Stimulated activated CD4-positive, alpha-beta T cell treated with anti-CD3 and anti-CD28 coated beads, Interleukin-15, amount 100 ng/mL, for 1 hour (primary cell): ENCODE measurements at regions not wholly inside any gene's neighbourhood (a gene's known extent, or its start where the extent isn't known, plus 50 kb on each side); places are given as distances from the start of the nearest gene placed in this dataset.
"Not testable (repeated sequence)": the region's sequence is repeated elsewhere in the genome, so short reads cannot be mapped to it uniquely, and the experiment has no call there.

Experiments used
- DNase-seq, 2 donors: peaks; one replicate each; pipeline ENCODE4 v3.0.0-alpha.2; 2020; ENCODE audit warnings: low read depth in 1 of 2, low spot score in 1 of 2

DNA sequence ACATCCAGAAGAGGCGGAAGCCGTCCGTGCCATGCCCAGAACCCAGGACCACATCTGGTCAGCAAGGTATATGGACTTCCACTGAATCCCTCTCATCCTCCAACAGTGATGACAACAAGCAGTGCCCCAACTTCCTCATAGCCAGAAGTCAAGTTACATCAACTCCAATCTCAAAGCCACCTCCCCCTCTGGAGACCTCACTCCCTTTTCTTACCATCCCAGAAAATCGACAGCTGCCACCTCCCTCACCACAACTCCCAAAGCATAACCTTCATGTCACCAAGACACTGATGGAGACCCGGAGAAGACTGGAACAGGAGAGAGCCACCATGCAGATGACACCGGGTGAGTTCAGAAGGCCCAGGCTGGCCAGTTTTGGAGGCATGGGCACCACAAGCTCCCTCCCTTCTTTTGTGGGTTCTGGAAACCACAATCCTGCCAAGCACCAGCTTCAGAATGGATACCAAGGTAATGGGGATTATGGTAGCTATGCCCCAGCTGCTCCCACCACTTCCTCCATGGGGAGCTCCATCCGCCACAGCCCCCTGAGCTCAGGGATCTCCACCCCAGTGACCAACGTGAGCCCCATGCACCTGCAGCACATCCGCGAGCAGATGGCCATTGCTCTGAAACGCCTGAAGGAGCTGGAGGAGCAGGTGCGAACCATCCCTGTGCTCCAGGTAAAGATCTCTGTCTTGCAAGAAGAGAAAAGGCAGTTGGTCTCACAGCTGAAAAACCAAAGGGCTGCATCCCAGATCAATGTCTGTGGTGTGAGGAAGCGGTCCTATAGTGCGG, 130.3 kb upstream of the DMRT1 start:
- DNase-seq, result no peak

DNA sequence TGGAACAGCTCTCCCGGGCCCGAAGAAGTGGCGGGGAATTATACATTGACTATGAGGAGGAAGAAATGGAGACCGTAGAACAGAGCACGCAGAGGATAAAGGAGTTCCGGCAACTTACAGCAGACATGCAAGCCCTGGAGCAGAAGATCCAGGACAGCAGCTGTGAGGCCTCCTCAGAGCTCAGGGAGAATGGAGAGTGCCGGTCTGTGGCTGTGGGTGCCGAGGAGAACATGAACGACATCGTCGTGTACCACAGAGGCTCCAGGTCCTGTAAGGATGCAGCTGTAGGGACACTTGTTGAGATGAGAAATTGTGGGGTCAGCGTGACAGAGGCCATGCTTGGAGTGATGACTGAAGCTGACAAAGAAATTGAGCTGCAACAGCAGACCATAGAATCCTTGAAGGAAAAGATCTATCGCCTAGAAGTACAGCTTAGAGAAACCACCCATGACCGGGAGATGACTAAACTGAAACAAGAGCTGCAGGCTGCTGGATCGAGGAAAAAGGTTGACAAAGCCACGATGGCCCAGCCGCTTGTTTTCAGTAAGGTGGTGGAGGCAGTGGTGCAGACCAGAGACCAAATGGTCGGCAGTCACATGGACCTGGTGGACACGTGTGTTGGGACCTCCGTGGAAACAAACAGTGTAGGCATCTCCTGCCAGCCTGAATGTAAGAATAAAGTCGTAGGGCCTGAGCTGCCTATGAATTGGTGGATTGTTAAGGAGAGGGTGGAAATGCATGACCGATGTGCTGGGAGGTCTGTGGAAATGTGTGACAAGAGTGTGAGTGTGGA, 129.5 kb upstream of the DMRT1 start:
- DNase-seq, result no peak

DNA sequence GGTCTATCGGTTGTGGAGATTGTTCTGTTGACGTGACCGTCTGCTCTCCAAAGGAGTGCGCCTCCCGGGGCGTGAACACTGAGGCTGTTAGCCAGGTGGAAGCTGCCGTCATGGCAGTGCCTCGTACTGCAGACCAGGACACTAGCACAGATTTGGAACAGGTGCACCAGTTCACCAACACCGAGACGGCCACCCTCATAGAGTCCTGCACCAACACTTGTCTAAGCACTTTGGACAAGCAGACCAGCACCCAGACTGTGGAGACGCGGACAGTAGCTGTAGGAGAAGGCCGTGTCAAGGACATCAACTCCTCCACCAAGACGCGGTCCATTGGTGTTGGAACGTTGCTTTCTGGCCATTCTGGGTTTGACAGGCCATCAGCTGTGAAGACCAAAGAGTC, 128.9 kb upstream of the DMRT1 start:
- DNase-seq, result no peak

DNA sequence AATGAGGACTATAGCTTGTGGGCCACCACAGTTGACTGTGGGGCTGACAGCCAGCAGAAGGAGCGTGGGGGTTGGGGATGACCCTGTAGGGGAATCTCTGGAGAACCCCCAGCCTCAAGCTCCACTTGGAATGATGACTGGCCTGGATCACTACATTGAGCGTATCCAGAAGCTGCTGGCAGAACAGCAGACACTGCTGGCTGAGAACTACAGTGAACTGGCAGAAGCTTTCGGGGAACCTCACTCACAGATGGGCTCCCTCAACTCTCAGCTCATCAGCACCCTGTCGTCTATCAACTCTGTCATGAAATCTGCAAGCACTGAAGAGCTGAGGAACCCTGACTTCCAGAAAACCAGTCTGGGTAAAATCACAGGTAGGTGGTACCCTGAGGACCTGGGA, 128.4 kb upstream of the DMRT1 start:
- DNase-seq, result no peak

DNA sequence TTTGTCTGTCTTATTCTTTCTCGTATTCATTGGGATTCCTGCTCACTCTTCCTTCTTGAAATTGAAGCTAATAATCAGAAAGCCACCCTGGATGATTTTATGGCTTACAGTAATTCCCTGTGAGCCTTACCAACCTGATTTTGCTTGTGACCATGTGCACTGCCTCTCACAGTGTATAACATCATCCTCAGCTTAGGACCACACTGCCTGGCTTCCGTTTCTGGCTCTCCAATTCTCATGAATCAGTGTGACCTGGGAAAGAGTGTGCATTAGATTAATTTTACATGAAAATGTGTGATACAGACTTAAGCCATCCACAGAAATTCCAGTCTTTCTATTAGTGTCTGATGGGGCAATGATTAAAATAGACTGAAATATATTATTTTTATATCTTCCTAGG, 126.8 kb upstream of the DMRT1 start:
- DNase-seq, result no peak

DNA sequence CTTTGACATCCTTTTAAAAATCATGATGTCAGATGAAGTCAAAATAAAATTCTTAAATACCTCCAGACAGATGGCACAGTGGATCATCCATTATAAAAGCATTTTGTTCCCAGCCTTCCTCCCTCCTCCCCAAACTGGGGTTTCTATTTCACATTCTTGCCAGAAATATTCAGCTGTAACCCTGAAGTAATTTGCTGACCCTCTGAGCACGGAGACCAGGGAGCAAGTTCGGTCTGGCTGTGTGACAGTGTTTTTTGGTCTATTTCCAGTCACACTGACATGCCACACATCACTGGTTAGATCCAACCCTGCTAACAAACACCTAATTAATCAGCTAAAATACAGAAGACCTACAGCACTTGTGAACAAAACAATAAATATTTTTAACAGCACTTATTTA, 126.2 kb upstream of the DMRT1 start:
- DNase-seq, result no peak

DNA sequence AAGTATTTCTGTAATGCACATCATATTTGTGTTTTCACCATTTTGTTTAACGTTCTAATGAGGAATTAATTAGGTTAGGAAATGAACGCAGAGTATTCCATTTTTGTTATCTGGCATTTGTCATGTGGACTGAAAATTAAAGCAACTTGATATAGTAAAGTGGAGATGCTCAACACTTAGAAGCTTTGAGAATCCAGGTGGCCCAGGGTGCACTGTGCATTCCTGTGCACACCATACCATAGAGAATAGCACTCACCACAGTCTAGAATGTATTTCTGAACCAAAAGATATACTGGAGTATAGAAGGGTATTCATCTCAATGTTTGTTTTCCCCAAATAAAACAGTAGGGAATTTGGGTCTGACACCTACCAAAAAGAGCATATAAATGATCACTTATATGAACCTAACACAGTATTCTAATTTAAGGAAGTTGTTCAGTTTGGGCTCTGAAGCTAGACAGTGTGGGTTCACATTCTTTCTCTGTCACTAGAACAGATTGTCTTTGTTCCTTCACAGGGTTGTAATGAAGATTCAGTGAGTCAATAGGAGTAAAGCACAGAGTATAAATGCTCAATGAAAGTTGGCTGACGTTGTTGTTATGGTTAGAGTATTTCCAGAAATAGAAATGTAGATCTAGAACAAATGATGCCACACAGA, 125.6 kb upstream of the DMRT1 start:
- no peak for DNase-seq

DNA sequence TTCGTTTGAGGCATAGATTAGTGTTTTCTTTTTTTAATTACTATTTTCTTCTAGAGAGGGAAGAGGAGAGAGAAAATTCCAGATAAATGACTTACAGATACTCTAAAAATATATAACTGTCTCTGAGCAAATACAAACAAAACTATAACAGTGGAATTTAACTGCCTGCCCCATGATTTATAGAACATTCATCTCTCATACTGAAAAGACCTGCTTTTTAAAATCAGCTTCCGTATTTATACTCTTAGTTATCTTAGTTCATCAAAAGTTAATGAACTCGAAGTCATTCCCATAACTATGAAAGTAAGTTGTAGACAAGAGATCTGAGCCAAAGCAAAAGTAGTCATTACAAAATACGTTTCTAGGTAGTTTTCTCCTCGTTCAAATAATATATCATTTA, 123.8 kb upstream of the DMRT1 start:
- no peak for DNase-seq

DNA sequence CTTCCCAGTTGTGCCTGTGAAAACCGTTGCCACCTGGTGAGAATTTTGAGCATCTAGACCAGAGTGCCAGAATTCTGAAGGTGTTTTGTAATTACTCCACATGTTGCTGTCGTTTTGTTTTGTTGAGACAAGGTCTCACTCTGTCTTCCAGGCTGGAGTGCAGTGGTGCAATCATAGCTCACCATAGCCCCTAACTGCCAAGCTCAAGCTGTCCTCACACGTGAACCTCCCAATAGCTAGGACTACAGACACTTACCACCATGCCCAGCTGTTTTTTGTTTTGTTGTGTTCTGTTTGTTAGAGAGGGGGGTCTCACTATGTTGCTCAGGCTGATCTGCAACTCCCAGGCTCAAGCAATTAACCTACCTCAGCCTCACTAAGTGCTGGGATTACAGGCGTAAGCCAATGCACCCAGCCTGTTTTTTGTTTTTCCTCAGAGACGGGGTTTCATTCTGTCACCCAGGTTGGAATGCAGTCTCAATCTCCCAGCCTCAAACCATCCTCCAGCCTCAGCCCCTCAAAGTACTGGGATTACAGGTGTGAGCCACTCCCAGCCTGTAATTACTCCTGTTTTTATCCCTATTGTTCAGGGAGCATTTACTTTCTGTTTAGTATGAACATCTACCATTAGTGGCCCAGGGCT, 121.1 kb upstream of the DMRT1 start:
- DNase-seq, result no peak

DNA sequence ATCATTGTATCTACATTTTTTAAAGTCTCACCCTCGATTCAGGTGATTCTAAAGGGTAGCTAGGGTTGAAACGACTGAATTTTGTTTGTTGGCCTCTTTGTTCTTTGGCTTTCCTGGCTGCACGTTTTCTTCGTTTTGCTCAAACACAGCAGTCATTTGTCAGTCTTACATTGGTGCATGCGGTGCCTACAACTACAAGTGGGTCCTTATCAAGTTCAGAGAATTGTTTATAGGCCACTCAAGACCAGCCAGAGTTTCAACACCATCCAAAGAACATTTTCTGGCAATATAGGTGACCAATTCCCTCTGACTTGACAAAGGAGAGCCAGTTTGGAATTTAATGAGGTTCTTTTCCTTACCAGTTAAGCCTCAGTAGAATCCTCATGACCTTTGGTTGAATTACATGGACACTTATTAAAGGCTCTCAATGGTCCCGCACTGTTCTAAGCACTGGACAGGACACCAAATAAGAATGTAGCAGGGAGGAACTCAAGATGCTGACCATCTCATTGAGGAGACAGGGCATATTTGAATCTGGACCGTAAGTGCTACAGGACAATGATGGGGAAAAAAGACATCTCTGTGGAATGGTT, 119.0 kb upstream of the DMRT1 start:
- DNase-seq, result no peak

DNA sequence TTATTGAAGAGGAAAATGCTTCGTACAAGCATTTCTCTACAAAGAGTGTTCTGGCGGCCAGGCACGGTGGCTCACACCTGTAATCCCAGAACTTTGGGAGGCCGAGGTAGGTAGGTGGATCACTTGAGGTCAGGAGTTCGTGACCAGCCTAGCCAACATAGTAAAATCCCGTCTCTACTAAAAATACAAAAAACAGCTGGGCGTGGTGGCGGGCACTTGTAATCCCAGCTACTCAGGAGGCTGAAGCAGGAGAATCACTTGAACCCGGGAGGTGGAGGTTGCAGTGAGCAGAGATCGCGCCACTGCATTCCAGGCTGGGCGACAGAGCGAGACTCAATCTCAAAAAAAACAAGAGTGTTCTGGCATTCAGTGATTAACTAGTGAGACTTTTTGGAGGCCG, 117.0 kb upstream of the DMRT1 start:
- not testable (repeated sequence) for DNase-seq

DNA sequence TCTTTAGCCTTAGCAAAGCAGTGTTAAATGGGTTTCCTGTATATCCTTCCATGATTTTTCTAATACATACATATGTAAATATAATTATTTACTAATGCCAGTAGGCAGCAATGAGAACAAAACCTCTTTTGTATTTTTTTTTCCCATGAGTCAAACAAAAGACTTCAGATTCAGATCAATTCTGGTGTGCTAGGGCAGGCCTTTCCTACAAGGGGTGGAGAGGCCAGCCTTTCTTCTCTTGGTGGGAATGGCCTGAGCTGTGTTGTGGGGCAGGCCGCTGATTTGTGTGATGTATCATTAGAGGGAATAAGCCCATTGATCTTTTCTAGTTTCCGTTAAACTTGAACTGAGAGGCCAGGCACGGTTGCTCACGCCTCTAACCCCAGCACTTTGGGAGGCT, 115.5 kb upstream of the DMRT1 start:
- no peak for DNase-seq

DNA sequence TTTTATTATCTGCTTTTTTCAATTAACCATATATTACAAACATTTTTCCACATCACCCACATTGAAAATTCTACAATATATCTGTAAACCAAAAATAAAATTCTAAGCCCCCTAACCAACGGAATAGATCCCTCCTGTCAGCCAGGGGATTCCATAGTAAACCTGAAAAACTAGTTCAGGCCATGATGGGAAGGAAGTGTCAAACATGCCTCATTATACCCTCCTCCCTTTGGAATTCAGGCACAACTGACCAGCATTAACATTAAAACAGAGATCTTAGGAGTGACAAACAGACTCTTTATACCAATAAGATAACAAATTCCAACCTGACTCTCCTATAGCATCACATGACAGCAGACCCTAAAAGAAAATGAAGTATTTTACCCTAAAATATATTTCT, 113.7 kb upstream of the DMRT1 start:
- no peak for DNase-seq

DNA sequence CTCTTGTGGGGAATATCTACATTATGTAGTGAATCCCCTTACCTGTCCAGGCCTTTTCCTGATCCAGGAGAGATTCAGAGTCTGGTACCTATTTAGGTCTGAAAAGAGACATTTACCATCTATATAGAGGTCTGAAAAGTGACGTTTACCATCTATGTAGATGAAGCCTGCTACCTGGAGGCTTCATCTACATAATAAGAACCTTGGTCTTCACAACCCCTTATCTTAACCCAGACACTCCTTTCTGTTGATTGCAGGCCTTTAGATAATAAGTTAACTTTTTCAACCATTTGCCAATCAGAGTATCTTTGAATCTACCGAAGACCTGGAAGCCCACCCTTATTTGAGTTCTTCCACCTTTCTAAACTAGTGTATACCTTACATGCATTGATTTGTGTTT, 113.0 kb upstream of the DMRT1 start:
- no peak for DNase-seq

DNA sequence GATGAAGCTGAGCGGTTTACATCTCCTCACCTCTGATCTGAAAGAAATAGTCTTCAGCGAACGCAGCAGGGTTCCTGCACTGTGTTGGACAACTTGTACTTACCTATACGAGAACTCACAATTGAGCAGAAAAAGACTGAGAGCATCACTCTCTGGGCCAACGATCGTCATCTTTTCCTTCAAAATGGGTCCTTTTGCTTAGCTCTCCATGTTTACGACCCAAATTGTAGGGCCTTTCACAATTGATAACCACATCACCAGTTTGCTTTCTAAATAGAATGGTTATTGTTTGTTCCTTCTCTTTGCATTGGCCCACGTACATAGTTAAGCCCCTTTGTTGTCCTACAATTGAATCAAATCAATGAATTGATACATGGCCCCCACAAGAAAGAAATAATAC, 110.0 kb upstream of the DMRT1 start:
- DNase-seq, result no peak

DNA sequence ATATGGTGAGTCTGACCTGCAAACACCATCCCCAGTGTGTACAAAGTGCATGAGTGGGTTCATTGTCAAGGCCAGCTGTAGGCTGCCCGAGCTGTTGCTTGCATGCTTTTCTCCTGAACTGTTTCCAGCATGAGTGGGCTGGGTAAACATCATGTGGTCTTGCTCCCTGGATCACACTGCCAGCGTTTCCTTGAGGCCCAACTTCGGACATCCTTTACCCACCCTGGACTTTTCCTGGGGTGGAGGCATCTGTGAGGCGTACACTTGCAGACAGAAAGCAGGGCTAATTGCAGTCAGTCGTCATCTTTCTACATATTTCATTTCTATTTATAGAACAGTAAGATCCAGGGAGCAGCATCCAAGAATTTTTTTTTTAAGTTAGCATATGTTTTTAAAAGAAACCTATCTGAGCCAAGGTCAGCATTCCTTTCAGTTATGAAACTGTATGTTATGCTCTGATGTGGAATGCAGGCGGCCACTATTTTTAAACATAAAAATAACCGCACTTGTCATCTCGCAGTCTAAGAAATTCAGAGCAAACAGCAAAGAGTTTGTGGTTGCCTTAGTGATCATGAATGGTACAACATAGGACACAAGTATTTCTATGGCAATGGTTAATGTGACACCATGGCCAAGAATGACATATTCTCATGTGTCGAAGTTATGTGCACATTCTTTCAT, 106.5 kb upstream of the DMRT1 start:
- no peak for DNase-seq

DNA sequence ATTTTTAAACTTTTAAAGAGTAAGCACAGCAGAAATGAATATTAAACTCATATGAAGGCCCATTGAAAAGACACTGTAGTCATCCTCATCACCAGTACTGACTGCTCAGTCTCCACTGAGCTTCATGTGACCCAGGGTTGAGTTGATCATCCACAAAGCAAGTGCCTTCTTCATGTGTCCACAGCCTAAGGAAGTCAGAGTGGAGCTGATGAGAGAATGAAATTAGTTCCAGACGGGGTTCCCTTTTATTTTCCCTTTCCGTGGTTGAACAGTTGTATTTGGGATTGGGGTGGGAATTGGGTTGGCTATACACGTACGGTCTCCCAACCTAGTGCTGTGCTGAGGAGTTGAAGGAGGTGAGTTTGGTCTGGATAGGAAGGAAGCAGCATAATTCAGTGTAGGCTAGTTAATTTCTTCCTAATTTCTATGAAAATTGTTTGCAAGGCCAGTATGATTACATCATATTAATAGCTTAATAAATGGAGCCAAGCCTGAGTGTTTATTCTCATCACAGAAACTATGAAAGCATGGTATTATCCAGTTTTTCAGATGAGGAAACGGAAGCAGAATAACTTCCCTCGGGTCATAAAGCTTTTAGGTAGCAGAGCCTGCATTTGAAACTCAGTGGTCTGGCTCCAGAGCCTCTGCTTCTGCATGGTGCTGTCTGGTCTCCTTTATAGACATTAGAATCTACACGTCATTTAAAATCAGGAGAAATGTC, 103.9 kb upstream of the DMRT1 start:
- DNase-seq, result no peak

DNA sequence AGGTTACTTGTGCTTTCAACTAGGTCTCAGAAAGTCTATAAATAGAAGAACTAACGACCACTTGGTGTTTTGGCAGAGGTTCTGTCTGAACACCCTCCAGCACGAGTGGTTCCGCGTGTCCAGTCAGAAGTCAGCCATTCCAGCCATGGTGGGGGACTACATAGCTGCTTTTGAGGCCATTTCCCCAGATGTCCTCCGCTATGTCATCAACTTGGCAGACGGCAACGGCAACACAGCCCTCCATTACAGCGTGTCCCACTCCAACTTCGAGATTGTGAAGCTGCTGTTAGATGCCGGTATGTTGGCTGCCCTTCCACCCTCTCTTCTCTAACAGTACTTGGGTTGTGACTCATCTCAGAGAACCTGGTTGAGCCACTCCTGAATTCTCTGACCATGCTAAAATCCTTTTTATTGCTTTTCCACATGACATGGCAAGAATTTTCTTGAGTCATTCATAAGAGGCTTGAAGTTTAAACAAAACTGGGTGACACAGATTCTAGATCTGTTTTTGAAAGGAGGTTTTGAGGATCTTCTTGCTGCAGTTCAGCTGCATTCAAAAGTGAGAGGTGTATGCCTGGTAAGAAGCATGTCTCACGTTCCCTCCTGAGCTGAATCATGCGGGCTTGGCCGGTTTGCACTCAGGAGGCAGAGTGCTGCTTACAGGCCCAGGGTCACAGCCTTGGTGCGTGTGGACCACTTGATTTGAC, 103.1 kb upstream of the DMRT1 start:
- DNase-seq, result no peak

DNA sequence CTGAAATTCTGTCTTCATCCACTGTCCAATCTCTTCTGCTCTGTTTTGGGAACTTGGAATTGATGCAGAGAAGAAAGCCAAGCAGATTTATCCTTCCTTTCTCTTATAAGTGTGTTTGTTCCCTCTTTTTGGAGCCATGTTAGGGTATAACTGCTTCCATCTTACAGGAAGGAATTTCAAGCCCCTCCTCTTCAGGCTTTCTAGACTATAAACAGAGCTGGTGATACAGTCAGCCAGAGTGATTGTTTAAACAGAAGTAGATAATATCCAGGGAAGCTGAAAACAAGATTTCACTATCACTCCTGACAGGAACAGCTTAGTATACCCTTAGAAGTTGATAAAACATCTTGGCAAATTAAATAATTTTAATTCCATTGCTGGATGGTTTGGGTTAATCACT, 102.1 kb upstream of the DMRT1 start:
- DNase-seq, result no peak
